MCF 10A (cell line): ENCODE measurements at regions not wholly inside any gene's neighbourhood (a gene's known extent, or its start where the extent isn't known, plus 50 kb on each side); places are given as distances from the start of the nearest gene placed in this dataset.

Experiments
- BruUV-seq: library from RNA; stranded (reverse); fragments of 400-500 nt; replicated peaks from 2 replicates; lab custom pipeline; 2021; lab: Mats Ljungman, UMichigan
- CTCF ChIA-PET: fragments of 300-600 bp; sonication (Branson Sonifier 250); formaldehyde crosslinking; extraction: SDS; loops from one replicate; lab custom pipeline; 2021; ENCODE audit warnings: antibody characterized with exemption, inconsistent platforms; lab: Yijun Ruan, JAX
- POLR2A ChIA-PET: fragments of 300-600, 350-650 bp; sonication (Branson Sonifier 250); formaldehyde crosslinking; extraction: SDS; loops from one replicate; lab custom pipeline; 2020; ENCODE audit warnings: antibody characterized with exemption, inconsistent platforms; lab: Yijun Ruan, JAX
- DNase-seq: peaks from one replicate; pipeline ENCODE4 v3.0.0-alpha.2; 2018; ENCODE audit not compliant: unreplicated experiment
- H3K27ac Mint-ChIP-seq: one replicate; pipeline ENCODE4 v1.8.0; 2022; ENCODE audit warnings: mild to moderate bottlenecking, low read depth, mixed read lengths; ENCODE audit not compliant: unreplicated experiment
- H3K27me3 Mint-ChIP-seq: one replicate; pipeline ENCODE4 v1.8.0; 2022; ENCODE audit warnings: mixed read lengths; ENCODE audit not compliant: insufficient read depth, unreplicated experiment
- H3K36me3 Mint-ChIP-seq: one replicate; pipeline ENCODE4 v1.8.0; 2022; ENCODE audit warnings: mild to moderate bottlenecking, moderate library complexity, mixed read lengths; ENCODE audit not compliant: insufficient read depth, unreplicated experiment
- H3K4me1 Mint-ChIP-seq: one replicate; pipeline ENCODE4 v1.8.0; 2022; ENCODE audit warnings: mixed read lengths; ENCODE audit not compliant: insufficient read depth, unreplicated experiment
- H3K4me3 Mint-ChIP-seq: one replicate; pipeline ENCODE4 v1.8.0; 2022; ENCODE audit warnings: mild to moderate bottlenecking, moderate library complexity, mixed read lengths; ENCODE audit not compliant: unreplicated experiment
- H3K9me3 Mint-ChIP-seq: one replicate; pipeline ENCODE4 v1.8.0; 2022; ENCODE audit warnings: mixed read lengths; ENCODE audit not compliant: unreplicated experiment
- intact Hi-C: fragments of 100-400 bp; cut with micrococcal nuclease; formaldehyde crosslinking; loops from 2 replicates; pipeline ENCODE4 v1.14.1; 2022
- TF ChIP-seq, protein P1 (sequence below): fragments of 200-600 bp; IDR thresholded peaks from one replicate; pipeline ENCODE4 v1.8.0; 2022; ENCODE audit warnings: antibody characterized with exemption, mild to moderate bottlenecking; ENCODE audit not compliant: unreplicated experiment

GRCh38 chrX:20641954-20642353 is 375.2 kb upstream of the RPS6KA3 start:
- intact Hi-C loops = no loop called here
- CTCF ChIA-PET = interaction anchor here (0.6 kb wide), 1 partner anchor 15 kb away, joined by 3 read pairs; no protein-coding TSS in a partner anchor
- Mint-ChIP-seq H3K36me3 (no peaks in the 10 kb centered on the region), H3K9me3 (peaks cover 15% of the 10 kb centered on the region), H3K27ac (no peak overlapping the region), H3K27me3 (no peaks in the 10 kb centered on the region), H3K4me3 (no peak overlapping the region), H3K4me1 (no peaks in the 10 kb centered on the region)
- TF ChIP-seq, protein P1, sequence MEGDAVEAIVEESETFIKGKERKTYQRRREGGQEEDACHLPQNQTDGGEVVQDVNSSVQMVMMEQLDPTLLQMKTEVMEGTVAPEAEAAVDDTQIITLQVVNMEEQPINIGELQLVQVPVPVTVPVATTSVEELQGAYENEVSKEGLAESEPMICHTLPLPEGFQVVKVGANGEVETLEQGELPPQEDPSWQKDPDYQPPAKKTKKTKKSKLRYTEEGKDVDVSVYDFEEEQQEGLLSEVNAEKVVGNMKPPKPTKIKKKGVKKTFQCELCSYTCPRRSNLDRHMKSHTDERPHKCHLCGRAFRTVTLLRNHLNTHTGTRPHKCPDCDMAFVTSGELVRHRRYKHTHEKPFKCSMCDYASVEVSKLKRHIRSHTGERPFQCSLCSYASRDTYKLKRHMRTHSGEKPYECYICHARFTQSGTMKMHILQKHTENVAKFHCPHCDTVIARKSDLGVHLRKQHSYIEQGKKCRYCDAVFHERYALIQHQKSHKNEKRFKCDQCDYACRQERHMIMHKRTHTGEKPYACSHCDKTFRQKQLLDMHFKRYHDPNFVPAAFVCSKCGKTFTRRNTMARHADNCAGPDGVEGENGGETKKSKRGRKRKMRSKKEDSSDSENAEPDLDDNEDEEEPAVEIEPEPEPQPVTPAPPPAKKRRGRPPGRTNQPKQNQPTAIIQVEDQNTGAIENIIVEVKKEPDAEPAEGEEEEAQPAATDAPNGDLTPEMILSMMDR = no peak
- no TSS peak for BruUV-seq
- POLR2A ChIA-PET = no interaction called here
- DNase-seq = no peak

GRCh38 chrX:20639115-20639514 is 372.4 kb upstream of the RPS6KA3 start:
- no peaks in the 10 kb centered on the region for H3K27me3 Mint-ChIP-seq
- no peaks in the 10 kb centered on the region for H3K36me3 Mint-ChIP-seq
- ChIA-PET CTCF (no interaction called here), POLR2A (no interaction called here)
- intact Hi-C loops = no loop called here
- TF ChIP-seq, protein P1 = no peak
- no TSS peak for BruUV-seq
- H3K27ac Mint-ChIP-seq = no peak overlapping the region
- no peak for DNase-seq
- no peaks in the 10 kb centered on the region for H3K4me1 Mint-ChIP-seq
- no peak overlapping the region for H3K4me3 Mint-ChIP-seq
- H3K9me3 Mint-ChIP-seq = peaks cover 6% of the 10 kb centered on the region

DNA sequence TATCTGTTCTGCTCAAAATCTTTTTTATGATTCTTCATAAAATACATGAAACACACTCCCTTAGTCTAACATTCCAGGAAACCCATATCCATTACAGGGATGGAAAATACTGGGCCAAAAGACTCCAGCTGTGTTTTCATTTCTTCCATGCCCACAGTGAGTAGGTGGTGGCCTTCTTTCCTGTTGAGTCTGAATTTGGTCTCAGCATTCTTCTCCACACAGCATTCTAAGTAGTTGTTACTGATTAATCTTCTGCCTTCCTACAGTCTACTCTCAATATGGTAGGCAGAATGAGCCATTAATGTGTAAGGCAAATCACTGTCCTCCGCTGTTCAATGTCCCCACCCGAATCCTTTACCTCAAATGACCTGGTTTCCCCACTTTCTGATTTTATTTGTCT is 370.6 kb upstream of the RPS6KA3 start:
- no TSS peak for BruUV-seq
- H3K4me3 Mint-ChIP-seq = no peak overlapping the region
- peaks cover 6% of the 10 kb centered on the region for H3K9me3 Mint-ChIP-seq
- no peaks in the 10 kb centered on the region for H3K36me3 Mint-ChIP-seq
- CTCF ChIA-PET = no interaction called here
- POLR2A ChIA-PET = no interaction called here
- H3K27ac Mint-ChIP-seq = no peak overlapping the region
- intact Hi-C loops = no loop called here
- TF ChIP-seq, protein P1 = no peak
- H3K27me3 Mint-ChIP-seq = no peaks in the 10 kb centered on the region
- no peaks in the 10 kb centered on the region for H3K4me1 Mint-ChIP-seq
- no peak for DNase-seq

DNA sequence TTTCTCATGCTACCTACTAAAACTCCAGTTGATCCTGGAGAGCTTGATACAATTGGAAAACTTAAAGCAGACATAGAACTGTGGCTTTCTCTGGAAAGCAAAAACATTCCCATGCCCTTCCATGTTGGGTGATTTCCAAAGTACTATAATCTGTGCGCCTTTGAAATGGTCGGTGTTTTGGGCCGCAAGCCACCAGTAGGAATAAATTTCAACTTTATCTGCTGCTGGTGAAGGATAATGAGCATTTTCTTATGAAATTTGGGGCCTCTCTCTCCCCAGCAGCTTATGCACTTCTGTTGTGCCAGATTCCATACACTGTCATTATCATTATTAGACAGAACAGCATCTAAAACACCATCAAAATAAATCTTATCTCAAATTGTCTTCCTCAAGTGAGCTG is 366.7 kb upstream of the RPS6KA3 start:
- intact Hi-C loops = no loop called here
- H3K4me1 Mint-ChIP-seq = no peaks in the 10 kb centered on the region
- CTCF ChIA-PET = interaction anchor here (0.7 kb wide), 1 partner anchor 103 kb away, joined by 3 read pairs; no protein-coding TSS in a partner anchor
- no peak overlapping the region for H3K27ac Mint-ChIP-seq
- TF ChIP-seq, protein P1 = no peak
- H3K27me3 Mint-ChIP-seq = no peaks in the 10 kb centered on the region
- POLR2A ChIA-PET = no interaction called here
- DNase-seq = no peak
- no peak overlapping the region for H3K4me3 Mint-ChIP-seq
- no peaks in the 10 kb centered on the region for H3K36me3 Mint-ChIP-seq
- BruUV-seq = no TSS peak
- H3K9me3 Mint-ChIP-seq = no peaks in the 10 kb centered on the region
